Kidney (tissue), 13 donors: ENCODE measurements at regions not wholly inside any gene's neighbourhood (a gene's known extent, or its start where the extent isn't known, plus 50 kb on each side); places are given as distances from the start of the nearest gene placed in this dataset.

Experiments
- DNase-seq, 5 donors: peaks; one replicate each; pipeline ENCODE4 v3.0.0-alpha.2; 2013 to 2020
- FAIRE-seq: peaks from 2 replicates; lab custom pipeline; 2012; peaks lifted over from hg19 to GRCh38; lab: Jason Lieb, UNC
- H3K27ac ChIP-seq, 2 donors: one replicate each; pipeline ENCODE4 v1.7.0; 2013; ENCODE audit warnings: low read depth in 2 of 2, low read length in 2 of 2, inconsistent platforms in 1 of 2
- H3K27me3 ChIP-seq: one replicate; pipeline ENCODE4 v1.7.1; 2013; ENCODE audit warnings: low read length, inconsistent platforms; ENCODE audit not compliant: control insufficient read depth, insufficient read depth
- H3K36me3 ChIP-seq, 3 donors: one replicate each; pipeline versions ENCODE4 v1.7.0 to v1.7.1; 2013; ENCODE audit warnings: low read length in 3 of 3, control low read depth in 1 of 3, inconsistent platforms in 1 of 3; ENCODE audit not compliant: insufficient read depth in 3 of 3, control insufficient read depth in 2 of 3
- H3K4me1 ChIP-seq, 3 donors: one replicate each; pipeline versions ENCODE4 v1.7.0 to v1.7.1; 2013; ENCODE audit warnings: low read length in 3 of 3, inconsistent platforms in 1 of 3, low read depth in 1 of 3; ENCODE audit not compliant: control insufficient read depth in 2 of 3, insufficient read depth in 2 of 3
- H3K4me3 ChIP-seq, 3 donors: one replicate each; pipeline versions ENCODE4 v1.7.0 to v1.8.1; 2013; ENCODE audit warnings: low read length in 3 of 3, control low read depth in 1 of 3, inconsistent platforms in 1 of 3
- H3K9ac ChIP-seq, 3 donors: one replicate each; pipeline versions ENCODE4 v1.7.0 to v1.7.1; 2013; ENCODE audit warnings: low read length in 3 of 3, control low read depth in 1 of 3, inconsistent platforms in 1 of 3
- H3K9me3 ChIP-seq, 3 donors: one replicate each; pipeline versions ENCODE4 v1.7.0 to v1.7.1; 2013; ENCODE audit warnings: low read length in 3 of 3, control low read depth in 1 of 3, inconsistent platforms in 1 of 3; ENCODE audit not compliant: control insufficient read depth in 2 of 3, insufficient read depth in 1 of 3
- CTCF ChIP-seq: IDR thresholded peaks from 3 replicates; pipeline ENCODE4 v1.5.1; 2012; ENCODE audit warnings: mild to moderate bottlenecking, moderate library complexity, borderline replicate concordance; ENCODE audit not compliant: insufficient read depth; ENCODE audit errors: extremely low read depth
- intact Hi-C: fragments of 100-400 bp; cut with DNase I; formaldehyde crosslinking; loops from one replicate; pipeline ENCODE4 v1.11.1; 2022
- donor health status: control.
- donor health status: control.
- donor health status: control.
- donor health status: control.
- donor health status: control.
- donor health status: DM: yes; HTN: yes; CAD: no.
- donor health status: Normal renal cell carcinoma (clear cell type).

GRCh38 chr21:35838350-35838749, 222.0 kb downstream of the SETD4 start:
- no peak for FAIRE-seq
- DNase-seq, result no peak
- H3K27me3 ChIP-seq, result no peaks in the 10 kb centered on the region
- no peak for TF ChIP-seq CTCF
- no peak overlapping the region for H3K9ac ChIP-seq
- no peak overlapping the region for H3K27ac ChIP-seq
- no peak overlapping the region for H3K4me3 ChIP-seq
- no peaks in the 10 kb centered on the region for H3K9me3 ChIP-seq
- intact Hi-C loops, result no loop called here
- H3K4me1 ChIP-seq, result no peaks in the 10 kb centered on the region
- no peaks in the 10 kb centered on the region for H3K36me3 ChIP-seq

GRCh38 chr21:35833991-35834390, 226.3 kb downstream of the SETD4 start:
- no peak for FAIRE-seq
- TF ChIP-seq CTCF, result no peak

GRCh38 chr21:35833388-35833787, 226.9 kb downstream of the SETD4 start:
- H3K36me3 ChIP-seq, result no peaks in the 10 kb centered on the region
- H3K9me3 ChIP-seq, result no peaks in the 10 kb centered on the region
- no peak overlapping the region for H3K9ac ChIP-seq
- intact Hi-C loops, result no loop called here
- H3K27me3 ChIP-seq, result no peaks in the 10 kb centered on the region
- no peak for TF ChIP-seq CTCF
- FAIRE-seq, result no peak
- DNase-seq, result no peak
- H3K4me3 ChIP-seq, result no peak overlapping the region
- H3K4me1 ChIP-seq, result no peaks in the 10 kb centered on the region
- no peak overlapping the region for H3K27ac ChIP-seq

More at GRCh38 chr21:35833991-35834390, 226.3 kb downstream of the SETD4 start:
- DNase-seq, result peak in 2 of 5 donors; percentile 5 to 11
- Histone ChIP-seq H3K9me3 (no peaks in the 10 kb centered on the region), H3K4me3 (no peak overlapping the region), H3K4me1 (no peaks in the 10 kb centered on the region), H3K36me3 (no peaks in the 10 kb centered on the region), H3K27ac (no peak overlapping the region), H3K9ac (no peak overlapping the region), H3K27me3 (no peaks in the 10 kb centered on the region)
- intact Hi-C loops, result no loop called here

GRCh38 chr21:35831230-35831629, 229.1 kb downstream of the SETD4 start:
- H3K4me1 ChIP-seq, result no peaks in the 10 kb centered on the region
- DNase-seq (no peak), FAIRE-seq (no peak)
- H3K27me3 ChIP-seq, result no peaks in the 10 kb centered on the region
- intact Hi-C loops, result no loop called here
- no peaks in the 10 kb centered on the region for H3K9me3 ChIP-seq
- H3K9ac ChIP-seq, result no peak overlapping the region
- no peaks in the 10 kb centered on the region for H3K36me3 ChIP-seq
- TF ChIP-seq CTCF, result no peak
- no peak overlapping the region for H3K27ac ChIP-seq
- no peak overlapping the region for H3K4me3 ChIP-seq
